GM21576 (cell line): ENCODE measurements at regions not wholly inside any gene's neighbourhood (a gene's known extent, or its start where the extent isn't known, plus 50 kb on each side); places are given as distances from the start of the nearest gene placed in this dataset.

ENCODE experiments used
- ATAC-seq: cut with Tn5 transposase; IDR thresholded peaks from one replicate; pipeline ENCODE4 v1.9.1; 2021; ENCODE audit warnings: mild to moderate bottlenecking, moderate library complexity; ENCODE audit not compliant: unreplicated experiment

DNA sequence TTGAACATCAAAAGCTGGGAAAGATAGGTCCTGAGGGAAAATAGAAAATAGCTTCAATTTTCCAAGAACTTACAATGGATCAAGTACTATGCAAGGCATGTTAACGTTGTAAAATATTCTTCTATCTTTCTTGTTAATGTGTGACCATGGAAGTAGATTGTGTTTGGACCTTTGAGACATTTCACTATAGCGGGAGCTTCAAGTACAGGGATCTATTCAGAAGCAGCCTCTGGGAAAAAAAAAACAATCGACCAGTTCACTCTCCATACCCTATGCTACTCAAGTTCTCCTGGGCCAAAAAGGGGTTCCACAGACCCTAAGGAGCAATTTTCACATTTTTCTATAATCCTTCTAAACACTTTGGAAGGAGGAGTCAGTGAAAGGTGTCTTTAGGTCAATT is 54.1 kb upstream of the ATP10B start:
- no peak for ATAC-seq

DNA sequence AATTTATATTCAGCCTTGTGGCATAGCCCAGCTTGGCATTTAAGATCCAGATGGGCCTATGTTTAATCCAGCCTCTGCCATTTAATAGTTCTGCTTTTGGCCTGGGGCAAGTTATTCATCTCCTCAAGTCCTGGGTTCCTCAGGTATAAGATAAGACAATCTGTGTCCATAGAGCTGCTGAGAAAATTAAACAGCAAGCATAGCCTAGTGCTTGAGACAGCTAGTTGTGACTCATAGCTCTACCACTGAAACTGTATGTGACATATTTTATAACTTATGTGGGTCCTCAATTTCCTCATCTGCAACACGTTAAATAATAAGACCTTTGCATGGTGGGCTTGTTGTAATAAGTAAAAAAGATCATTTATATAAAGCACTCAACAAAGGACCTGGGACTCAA is 53.3 kb upstream of the ATP10B start:
- no peak for ATAC-seq

DNA sequence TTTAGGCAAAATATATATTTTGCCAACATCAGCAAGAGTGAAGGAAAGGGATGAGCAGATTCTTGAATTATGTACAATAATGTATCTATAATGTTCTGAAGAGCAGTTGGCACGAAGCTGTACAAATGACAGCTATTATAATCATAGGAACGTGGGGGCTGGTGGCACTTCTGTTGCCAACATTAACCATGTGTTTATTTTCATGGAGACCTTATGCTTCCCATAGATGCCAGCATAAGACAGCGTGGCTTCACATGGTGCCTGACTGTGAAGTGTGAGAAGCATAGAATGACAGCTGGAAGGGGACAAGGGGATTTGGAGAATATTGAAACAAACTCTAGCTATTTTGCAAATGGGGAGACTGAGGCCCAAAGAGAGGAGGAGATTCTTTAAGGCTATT is 52.6 kb upstream of the ATP10B start:
- ATAC-seq: no peak

DNA sequence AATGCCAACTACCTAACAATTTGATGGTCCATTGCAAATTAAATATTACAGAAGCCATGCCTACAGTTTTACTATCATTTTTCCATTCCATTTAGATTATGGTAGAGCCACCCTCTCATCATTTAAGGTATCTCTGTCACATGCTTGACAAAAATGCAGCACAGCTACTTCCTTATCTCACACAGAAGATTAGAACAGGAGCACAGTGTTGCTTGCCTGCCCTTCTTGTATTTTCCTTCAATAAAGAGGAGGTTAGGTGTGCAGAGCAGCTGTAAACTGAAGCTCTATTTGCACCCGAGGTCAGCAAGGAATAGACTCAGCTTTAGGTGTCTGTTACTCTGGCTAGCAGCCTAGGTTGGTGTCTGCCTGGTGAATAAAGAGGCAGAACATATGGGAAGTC is 51.5 kb upstream of the ATP10B start:
- ATAC-seq: no peak

DNA sequence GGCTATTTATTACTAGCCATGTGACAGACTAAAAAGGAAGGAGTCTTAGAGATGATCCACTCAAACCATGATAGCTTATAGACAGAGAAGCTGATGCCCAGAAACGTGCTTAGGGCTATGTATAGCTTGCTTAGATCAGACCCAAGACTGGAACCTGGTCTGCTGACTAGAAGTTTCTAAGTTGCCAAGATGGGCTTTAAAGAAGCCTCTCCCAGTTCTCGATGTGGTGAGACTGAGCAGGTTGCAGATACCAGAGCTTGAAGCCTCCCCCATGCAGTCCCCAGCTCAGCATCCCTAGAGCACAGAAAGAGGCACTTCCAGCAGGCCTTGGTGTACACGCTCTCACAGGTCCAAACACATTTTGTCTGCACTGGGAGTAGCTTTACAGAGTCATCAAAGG is 51.1 kb upstream of the ATP10B start:
- ATAC-seq: no peak
